PFSK-1 (cell line): ENCODE measurements at regions not wholly inside any gene's neighbourhood (a gene's known extent, or its start where the extent isn't known, plus 50 kb on each side); places are given as distances from the start of the nearest gene placed in this dataset.

Experiments
- FOXP2 ChIP-seq: optimal IDR thresholded peaks from 2 replicates; pipeline ENCODE3; 2011; ENCODE audit warnings: borderline replicate concordance, control low read depth, inconsistent platforms; ENCODE audit not compliant: insufficient read depth; ENCODE audit errors: extremely low read length, extremely low read depth
- POLR2AphosphoS5 ChIP-seq: IDR thresholded peaks from 2 replicates; pipeline ENCODE4 v1.6.1; 2012; ENCODE audit warnings: low read depth, mild to moderate bottlenecking, control low read depth, low read length, moderate library complexity
- REST ChIP-seq, 2 experiments: IDR thresholded peaks; 2 replicates each; pipeline versions ENCODE4 v1.6.1 to v1.8.0; 2011 to 2012; ENCODE audit warnings: low read depth in 2 of 2, low read length in 2 of 2, control low read depth in 1 of 2, inconsistent platforms in 1 of 2, mild to moderate bottlenecking in 1 of 2, moderate library complexity in 1 of 2; ENCODE audit not compliant: insufficient read depth in 1 of 2
- SIN3A ChIP-seq: IDR thresholded peaks from 2 replicates; pipeline ENCODE4 v1.6.1; 2012; ENCODE audit warnings: mild to moderate bottlenecking, low read length, moderate library complexity, borderline replicate concordance; ENCODE audit not compliant: insufficient read depth
- TAF1 ChIP-seq: IDR thresholded peaks from 2 replicates; pipeline ENCODE4 v1.6.1; 2012; ENCODE audit warnings: low read length, control low read depth, borderline replicate concordance; ENCODE audit not compliant: insufficient read depth

DNA sequence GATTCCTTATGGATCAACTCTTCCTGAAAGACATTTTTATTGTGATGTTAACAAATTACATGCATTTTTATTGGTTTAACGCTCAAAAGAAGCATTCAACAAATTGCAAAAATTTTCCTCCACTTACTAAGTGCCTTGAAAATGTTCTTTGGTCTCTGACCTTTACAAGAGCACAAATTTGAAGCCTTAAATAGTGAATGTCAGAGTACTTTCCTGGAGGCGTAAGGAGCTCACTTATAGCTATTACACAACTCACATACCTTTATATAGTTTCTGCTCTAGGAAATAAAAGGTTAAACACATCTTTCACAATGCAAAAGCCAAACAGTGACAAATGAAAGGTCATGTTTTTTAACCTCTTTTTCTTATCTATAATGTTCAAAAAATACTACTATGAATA, 405.7 kb upstream of the ZNF804A start:
- TF ChIP-seq TAF1, result no peak
- no peak for TF ChIP-seq REST (IDR thresholded peaks at IDR 0.05; ENCODE audit: insufficient read depth in 1 of 2, low read depth in 2 of 2, low read length in 2 of 2)
- TF ChIP-seq SIN3A, result no peak
- TF ChIP-seq POLR2AphosphoS5, result no peak
- TF ChIP-seq FOXP2, result no peak

DNA sequence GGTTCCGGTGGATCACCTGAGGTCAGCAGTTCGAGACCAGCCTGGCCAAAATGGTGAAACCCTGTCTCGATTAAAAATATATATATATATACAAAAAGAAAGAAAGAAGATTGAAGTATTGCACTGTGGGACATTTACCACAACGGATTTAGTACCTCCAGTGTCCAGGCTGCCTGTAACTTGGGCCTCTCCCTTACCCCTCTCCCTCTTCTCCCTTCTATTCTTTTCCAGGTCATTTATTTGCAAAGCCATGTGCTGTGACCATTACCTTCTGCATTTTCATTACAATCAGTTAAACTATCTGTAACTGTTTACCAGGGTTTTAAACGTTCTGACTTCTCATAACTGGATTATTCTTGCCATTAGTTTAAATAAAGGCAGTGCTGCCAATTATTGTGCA, 400.9 kb upstream of the ZNF804A start:
- TF ChIP-seq REST (IDR thresholded peaks at IDR 0.05; ENCODE audit: insufficient read depth in 1 of 2, low read depth in 2 of 2, low read length in 2 of 2), result no peak
- TF ChIP-seq TAF1, result no peak
- no peak for TF ChIP-seq SIN3A
- TF ChIP-seq POLR2AphosphoS5, result no peak
- TF ChIP-seq FOXP2, result no peak

GRCh38 chr2:184199274-184199673, 399.1 kb upstream of the ZNF804A start:
- TF ChIP-seq FOXP2 (no peak), SIN3A (no peak), POLR2AphosphoS5 (no peak), TAF1 (no peak), REST (IDR thresholded peaks at IDR 0.05; ENCODE audit: insufficient read depth in 1 of 2, low read depth in 2 of 2, low read length in 2 of 2) (no peak)

GRCh38 chr2:184201246-184201645, 397.1 kb upstream of the ZNF804A start:
- TF ChIP-seq TAF1, result no peak
- TF ChIP-seq REST (IDR thresholded peaks at IDR 0.05; ENCODE audit: insufficient read depth in 1 of 2, low read depth in 2 of 2, low read length in 2 of 2), result no peak
- no peak for TF ChIP-seq SIN3A
- no peak for TF ChIP-seq POLR2AphosphoS5
- no peak for TF ChIP-seq FOXP2

- TF ChIP-seq SIN3A (no peak), REST (IDR thresholded peaks at IDR 0.05; ENCODE audit: insufficient read depth in 1 of 2, low read depth in 2 of 2, low read length in 2 of 2) (no peak), TAF1 (no peak), POLR2AphosphoS5 (no peak), FOXP2 (no peak)
Observed at GRCh38 chr2:184203661-184204060, 394.7 kb upstream of the ZNF804A start.
